CD14-positive monocyte (primary cell): ENCODE measurements at regions not wholly inside any gene's neighbourhood (a gene's known extent, or its start where the extent isn't known, plus 50 kb on each side); places are given as distances from the start of the nearest gene placed in this dataset.
A peak's percentile ranks its signal among the peaks of the same experiment; 100 is the strongest.

ENCODE experiments used
- DNase-seq, 3 donors: peaks; one replicate each; pipeline ENCODE4 v3.0.0-alpha.2; 2011 to 2022
- H2AFZ ChIP-seq: 2 replicates; pipeline ENCODE4 v1.6.0; 2012; ENCODE audit warnings: mild to moderate bottlenecking, low read depth, low read length, inconsistent platforms; ENCODE audit not compliant: insufficient read depth, poor library complexity, severe bottlenecking
- H3K27ac ChIP-seq, 2 donors: 1 replicate in 1 of 2; 2 replicates in 1 of 2; pipeline ENCODE4 v1.5.1; 2012 to 2013; ENCODE audit warnings: low read length in 2 of 2, control low read depth in 1 of 2, inconsistent platforms in 1 of 2, low read depth in 1 of 2, mild to moderate bottlenecking in 1 of 2
- H3K27me3 ChIP-seq, 2 donors: one replicate each; pipeline versions ENCODE4 v1.6.0 to v1.6.1; 2011 to 2013; ENCODE audit warnings: low read length in 2 of 2; ENCODE audit not compliant: control insufficient read depth in 2 of 2, insufficient read depth in 2 of 2
- H3K36me3 ChIP-seq, 2 donors: replicated peaks in 1 of 2; 1 replicate in 1 of 2; 2 replicates in 1 of 2; pipeline versions ENCODE4 v1.5.1 to v1.6.1; 2012 to 2013; ENCODE audit warnings: low read length in 2 of 2, control low read depth in 1 of 2, inconsistent platforms in 1 of 2, mild to moderate bottlenecking in 1 of 2; ENCODE audit not compliant: insufficient read depth in 2 of 2, control insufficient read depth in 1 of 2
- H3K4me1 ChIP-seq, 2 donors: 1 replicate in 1 of 2; 2 replicates in 1 of 2; pipeline versions ENCODE4 v1.5.1 to v1.6.1; 2012 to 2013; ENCODE audit warnings: low read length in 2 of 2, control low read depth in 1 of 2, inconsistent platforms in 1 of 2, mild to moderate bottlenecking in 1 of 2, moderate library complexity in 1 of 2; ENCODE audit not compliant: insufficient read depth in 2 of 2, control insufficient read depth in 1 of 2
- H3K4me2 ChIP-seq: replicated peaks from 2 replicates; pipeline ENCODE3; 2012; ENCODE audit warnings: low read length, moderate library complexity, mild to moderate bottlenecking; ENCODE audit not compliant: poor library complexity, severe bottlenecking; ENCODE audit errors: extremely low read depth
- H3K4me3 ChIP-seq, 3 experiments: fragments of 200-600 bp in 1 of 3; sonication (generic) in 1 of 3; replicated peaks in 1 of 3; 1 replicate in 2 of 3; 2 replicates in 1 of 3; pipeline ENCODE4 v1.5.1; 2011 to 2013; ENCODE audit warnings: low read length in 3 of 3, mild to moderate bottlenecking in 3 of 3, control low read depth in 2 of 3, low read depth in 2 of 3, inconsistent platforms in 1 of 3, moderate library complexity in 1 of 3
- H3K79me2 ChIP-seq: 2 replicates; pipeline ENCODE4 v1.6.0; 2012; ENCODE audit warnings: mild to moderate bottlenecking, control low read depth, inconsistent platforms, low read length, moderate library complexity; ENCODE audit not compliant: insufficient read depth
- H3K9ac ChIP-seq: 2 replicates; pipeline ENCODE4 v1.6.0; 2017; ENCODE audit warnings: low read length, mild to moderate bottlenecking; ENCODE audit not compliant: insufficient read depth, poor library complexity, severe bottlenecking
- H3K9me3 ChIP-seq, 2 donors: replicated peaks in 1 of 2; 1 replicate in 1 of 2; 2 replicates in 1 of 2; pipeline versions ENCODE4 v1.5.1 to v1.6.1; 2012 to 2013; ENCODE audit warnings: low read length in 2 of 2, control low read depth in 1 of 2; ENCODE audit not compliant: control insufficient read depth in 1 of 2, insufficient read depth in 1 of 2
- H4K20me1 ChIP-seq: 2 replicates; pipeline ENCODE4 v1.6.0; 2012; ENCODE audit warnings: mild to moderate bottlenecking, low read length, control low read depth, moderate library complexity; ENCODE audit not compliant: insufficient read depth
- H3K27ac Mint-ChIP-seq, 7 donors: one replicate each; pipeline ENCODE4 v1.8.0; 2020; ENCODE audit warnings: mild to moderate bottlenecking in 7 of 7, mixed read lengths in 7 of 7, moderate library complexity in 6 of 7, inconsistent platforms in 2 of 7
- H3K27me3 Mint-ChIP-seq, 3 donors: one replicate each; pipeline ENCODE4 v1.8.0; 2021 to 2022; ENCODE audit warnings: low read depth in 3 of 3, mild to moderate bottlenecking in 3 of 3, mixed read lengths in 3 of 3, moderate library complexity in 3 of 3, inconsistent platforms in 1 of 3
- H3K36me3 Mint-ChIP-seq, 2 donors: one replicate each; pipeline ENCODE4 v1.8.0; 2020; ENCODE audit warnings: mixed read lengths in 2 of 2, inconsistent platforms in 1 of 2, mild to moderate bottlenecking in 1 of 2
- H3K4me1 Mint-ChIP-seq: one replicate; pipeline ENCODE4 v1.8.0; 2020; ENCODE audit warnings: mild to moderate bottlenecking, mixed read lengths
- H3K4me3 Mint-ChIP-seq, 2 donors: one replicate each; pipeline ENCODE4 v1.8.0; 2020; ENCODE audit warnings: mild to moderate bottlenecking in 2 of 2, mixed read lengths in 2 of 2, moderate library complexity in 1 of 2
- H3K9me3 Mint-ChIP-seq, 7 donors: one replicate each; pipeline ENCODE4 v1.8.0; 2020 to 2022; ENCODE audit warnings: mixed read lengths in 7 of 7, mild to moderate bottlenecking in 6 of 7, moderate library complexity in 6 of 7, inconsistent platforms in 2 of 7
- WGBS: methylation state at CpG from one replicate; pipeline ENCODE4 v1.1.5; 2013; ENCODE audit warnings: missing lambda C conversion rate; ENCODE audit not compliant: insufficient coverage; 5-methylcytosine and 5-hydroxymethylcytosine counted together
- intact Hi-C, 2 donors: fragments of 100-400 bp; cut with micrococcal nuclease; formaldehyde crosslinking; loops; one replicate each; pipeline versions ENCODE4 v1.15.0 to v1.15.1; 2023
- TF ChIP-seq, protein P1 (sequence below): fragments of 200-600 bp; IDR thresholded peaks from one replicate; pipeline ENCODE4 v1.8.0; 2022; ENCODE audit warnings: antibody characterized with exemption, mild to moderate bottlenecking

DNA sequence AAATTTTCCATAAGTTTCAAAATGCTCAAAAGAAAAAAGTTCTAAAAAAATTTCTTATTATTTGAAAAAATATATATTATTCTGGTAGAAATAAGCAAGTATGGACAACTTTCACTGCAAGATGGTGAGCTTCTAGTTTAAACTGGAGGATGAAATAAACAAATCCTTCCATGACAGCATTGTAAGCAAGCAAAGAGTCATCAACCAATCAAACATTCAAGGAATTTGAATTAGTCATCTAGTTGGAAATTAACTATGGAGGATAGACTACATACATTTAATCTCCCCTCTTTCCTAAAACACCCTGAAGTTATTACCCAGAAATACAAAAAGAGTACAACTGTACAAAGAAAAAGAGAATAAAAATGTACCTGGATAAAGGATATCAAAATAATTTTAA lies 51.0 kb upstream of the IRX5 start:
- peaks cover 5 to 21% (median 9%) of the 10 kb centered on the region in 7 donors for H3K9me3 Mint-ChIP-seq
- no peak for DNase-seq
- Histone ChIP-seq H3K4me3 (no peak overlapping the region), H3K4me2 (no peak overlapping the region), H3K4me1 (no peaks in the 10 kb centered on the region), H4K20me1 (no peaks in the 10 kb centered on the region), H3K9ac (no peak overlapping the region), H2AFZ (no peak overlapping the region), H3K27ac (no peak overlapping the region), H3K9me3 (peaks cover 0 to 6% of the 10 kb centered on the region in 2 donors), H3K27me3 (no peaks in the 10 kb centered on the region), H3K36me3 (no peaks in the 10 kb centered on the region), H3K79me2 (no peaks in the 10 kb centered on the region)
- intact Hi-C loops, result no loop called here
- TF ChIP-seq, protein P1, sequence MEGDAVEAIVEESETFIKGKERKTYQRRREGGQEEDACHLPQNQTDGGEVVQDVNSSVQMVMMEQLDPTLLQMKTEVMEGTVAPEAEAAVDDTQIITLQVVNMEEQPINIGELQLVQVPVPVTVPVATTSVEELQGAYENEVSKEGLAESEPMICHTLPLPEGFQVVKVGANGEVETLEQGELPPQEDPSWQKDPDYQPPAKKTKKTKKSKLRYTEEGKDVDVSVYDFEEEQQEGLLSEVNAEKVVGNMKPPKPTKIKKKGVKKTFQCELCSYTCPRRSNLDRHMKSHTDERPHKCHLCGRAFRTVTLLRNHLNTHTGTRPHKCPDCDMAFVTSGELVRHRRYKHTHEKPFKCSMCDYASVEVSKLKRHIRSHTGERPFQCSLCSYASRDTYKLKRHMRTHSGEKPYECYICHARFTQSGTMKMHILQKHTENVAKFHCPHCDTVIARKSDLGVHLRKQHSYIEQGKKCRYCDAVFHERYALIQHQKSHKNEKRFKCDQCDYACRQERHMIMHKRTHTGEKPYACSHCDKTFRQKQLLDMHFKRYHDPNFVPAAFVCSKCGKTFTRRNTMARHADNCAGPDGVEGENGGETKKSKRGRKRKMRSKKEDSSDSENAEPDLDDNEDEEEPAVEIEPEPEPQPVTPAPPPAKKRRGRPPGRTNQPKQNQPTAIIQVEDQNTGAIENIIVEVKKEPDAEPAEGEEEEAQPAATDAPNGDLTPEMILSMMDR, result no peak
- H3K4me3 Mint-ChIP-seq, result no peak overlapping the region
- no peaks in the 10 kb centered on the region for H3K4me1 Mint-ChIP-seq
- H3K27ac Mint-ChIP-seq, result no peak overlapping the region
- H3K27me3 Mint-ChIP-seq, result peaks cover 2 to 11% (median 10%) of the 10 kb centered on the region in 3 donors
- no peaks in the 10 kb centered on the region for H3K36me3 Mint-ChIP-seq

DNA sequence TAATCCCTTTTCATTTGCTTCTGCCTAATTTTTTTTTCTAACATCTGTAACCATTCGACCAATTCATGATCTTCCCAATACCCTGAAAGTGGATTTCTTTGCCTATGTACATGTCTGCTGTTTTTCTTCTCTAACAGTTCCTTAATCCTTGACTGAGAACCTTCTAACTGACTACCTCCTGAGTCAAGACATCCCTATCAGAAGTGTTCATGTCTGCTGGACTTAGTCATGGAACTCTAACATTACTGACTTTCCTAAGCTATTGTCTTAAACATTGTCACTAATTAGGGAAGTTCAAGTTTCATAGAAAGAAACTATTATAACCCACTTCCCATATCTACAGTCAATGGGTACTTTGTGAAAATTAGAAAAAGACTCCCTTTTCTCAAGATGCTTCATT lies 52.4 kb upstream of the IRX5 start:
- 83% methylated on average over 1 of the region's 1 CpG for WGBS
- intact Hi-C loops, result no loop called here
- no peaks in the 10 kb centered on the region for H3K4me1 Mint-ChIP-seq

More for the DNA sequence above, 52.4 kb upstream of the IRX5 start:
- peaks cover 8 to 20% (median 11%) of the 10 kb centered on the region in 7 donors for H3K9me3 Mint-ChIP-seq
- peaks cover 2 to 11% (median 10%) of the 10 kb centered on the region in 3 donors for H3K27me3 Mint-ChIP-seq
- DNase-seq, result no peak
- no peaks in the 10 kb centered on the region for H3K27me3 ChIP-seq
- H2AFZ ChIP-seq, result no peak overlapping the region
- no peak overlapping the region for H3K9ac ChIP-seq
- TF ChIP-seq, protein P1, result no peak
- no peak overlapping the region for H3K4me3 ChIP-seq
- H3K4me3 Mint-ChIP-seq, result no peak overlapping the region
- peak overlapping the region in 1 of 7 donors; percentile 10 for H3K27ac Mint-ChIP-seq
- peaks cover 7% of the 10 kb centered on the region in 2 donors for H3K9me3 ChIP-seq
- H4K20me1 ChIP-seq, result no peaks in the 10 kb centered on the region
- no peak overlapping the region for H3K4me2 ChIP-seq
- no peaks in the 10 kb centered on the region for H3K36me3 Mint-ChIP-seq
- H3K27ac ChIP-seq, result no peak overlapping the region
- H3K36me3 ChIP-seq, result no peaks in the 10 kb centered on the region
- H3K79me2 ChIP-seq, result no peaks in the 10 kb centered on the region
- no peaks in the 10 kb centered on the region for H3K4me1 ChIP-seq
